HL-60/S4 treated with phorbol 12-myristate 13-acetate at 8.2 ng/mL for 4 days and 3 days (cell line): ENCODE measurements at regions not wholly inside any gene's neighbourhood (a gene's known extent, or its start where the extent isn't known, plus 50 kb on each side); places are given as distances from the start of the nearest gene placed in this dataset.

ENCODE experiments used
- in situ Hi-C: fragments of 300-500 bp; cut with MboI; formaldehyde crosslinking; loops from 2 replicates; pipeline ENCODE4 v1.15.0; 2022; ENCODE audit warnings: low sequenced_read_pairs

DNA sequence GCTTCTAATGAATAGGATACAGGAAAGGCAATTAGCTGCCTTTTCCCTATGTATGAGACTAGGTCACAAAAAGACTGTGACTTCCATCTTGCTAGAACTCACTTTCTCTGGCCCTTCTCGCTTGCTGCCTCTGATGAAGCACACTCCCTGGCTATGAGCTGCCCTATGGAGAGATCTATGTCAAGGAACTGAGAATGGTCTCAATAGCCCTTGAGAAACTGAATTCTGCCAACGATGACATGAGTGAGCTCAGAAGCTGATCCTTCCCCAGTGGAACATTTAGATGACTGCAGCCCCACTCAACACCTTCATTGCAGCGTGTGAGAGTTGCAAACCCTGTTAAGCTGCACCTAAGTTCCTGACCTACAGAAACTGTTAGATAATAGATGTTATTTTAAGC is 309.8 kb downstream of the COG6 start:
- in situ Hi-C loops, result no loop called here

DNA sequence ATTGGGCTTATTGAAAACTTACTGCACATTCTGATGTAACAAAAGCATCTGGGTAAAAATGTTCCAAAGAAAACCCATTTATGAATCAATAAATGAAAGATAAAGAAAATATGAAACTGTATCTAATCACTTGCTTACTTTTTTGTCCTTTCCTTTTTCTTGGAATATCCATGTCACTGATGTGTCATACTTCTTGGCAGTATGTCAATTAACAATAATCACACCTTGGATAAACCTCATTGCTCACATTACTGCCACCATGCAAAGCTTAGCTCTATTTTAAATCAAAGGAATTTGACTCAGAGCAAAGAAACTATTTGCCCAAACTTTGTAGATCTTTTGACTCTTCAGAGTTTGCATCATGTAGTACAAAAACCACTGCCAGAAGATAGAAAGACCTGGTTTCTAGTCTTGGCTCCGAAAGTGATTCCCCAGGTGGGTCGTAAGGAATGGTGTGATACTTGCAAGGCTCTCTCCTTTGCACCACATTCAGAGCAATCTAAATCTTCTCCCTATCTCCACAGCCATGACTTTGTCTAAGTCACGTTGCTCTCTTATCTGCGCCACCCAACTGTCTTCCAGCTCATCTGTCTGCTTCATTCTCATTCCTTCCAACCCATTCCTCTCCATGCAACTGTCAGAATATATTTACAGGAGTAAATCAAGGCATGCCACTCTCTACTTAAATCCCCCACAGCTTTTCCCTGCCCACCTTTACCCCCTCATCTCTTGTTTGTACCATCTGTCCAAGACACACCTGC is 311.9 kb downstream of the COG6 start:
- in situ Hi-C loops, result no loop called here

DNA sequence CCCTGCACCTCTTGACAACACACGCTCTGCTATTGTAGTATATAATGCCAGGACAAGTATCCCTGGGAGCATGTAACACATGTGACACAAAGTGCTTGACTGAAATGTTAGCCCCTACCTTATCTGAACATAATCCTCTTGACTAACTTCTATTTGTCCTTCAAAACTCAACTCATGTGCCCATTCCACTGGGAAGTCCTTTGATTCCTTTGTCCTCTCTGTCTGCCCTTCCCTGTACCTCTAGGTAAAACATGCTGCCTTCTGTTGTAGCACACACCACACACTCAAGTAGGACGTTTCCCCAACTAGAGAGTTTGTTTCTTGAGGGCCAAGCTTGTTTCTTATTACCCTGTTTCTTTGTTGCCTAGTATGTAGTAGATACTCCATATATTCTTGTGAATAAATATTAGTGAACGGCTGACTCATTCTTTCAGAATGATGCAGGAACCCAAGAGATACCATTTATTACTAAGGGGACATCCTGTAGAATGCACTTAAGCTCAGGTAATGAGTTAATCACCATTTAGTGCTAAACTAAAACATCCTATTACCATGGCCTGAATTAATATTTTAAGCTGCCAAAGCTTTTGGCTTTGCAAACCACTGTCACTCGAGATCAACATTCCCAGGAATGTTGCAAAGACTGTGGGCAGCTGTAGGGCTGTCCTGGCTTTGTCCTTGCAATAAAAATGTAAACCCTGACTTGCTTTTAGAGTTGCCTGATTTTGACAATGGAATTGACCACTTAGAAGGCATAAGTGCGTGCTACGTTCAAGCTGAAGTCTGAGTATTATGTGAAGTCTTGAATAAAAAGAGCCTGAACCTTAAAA is 313.4 kb downstream of the COG6 start:
- in situ Hi-C loops, result no loop called here

DNA sequence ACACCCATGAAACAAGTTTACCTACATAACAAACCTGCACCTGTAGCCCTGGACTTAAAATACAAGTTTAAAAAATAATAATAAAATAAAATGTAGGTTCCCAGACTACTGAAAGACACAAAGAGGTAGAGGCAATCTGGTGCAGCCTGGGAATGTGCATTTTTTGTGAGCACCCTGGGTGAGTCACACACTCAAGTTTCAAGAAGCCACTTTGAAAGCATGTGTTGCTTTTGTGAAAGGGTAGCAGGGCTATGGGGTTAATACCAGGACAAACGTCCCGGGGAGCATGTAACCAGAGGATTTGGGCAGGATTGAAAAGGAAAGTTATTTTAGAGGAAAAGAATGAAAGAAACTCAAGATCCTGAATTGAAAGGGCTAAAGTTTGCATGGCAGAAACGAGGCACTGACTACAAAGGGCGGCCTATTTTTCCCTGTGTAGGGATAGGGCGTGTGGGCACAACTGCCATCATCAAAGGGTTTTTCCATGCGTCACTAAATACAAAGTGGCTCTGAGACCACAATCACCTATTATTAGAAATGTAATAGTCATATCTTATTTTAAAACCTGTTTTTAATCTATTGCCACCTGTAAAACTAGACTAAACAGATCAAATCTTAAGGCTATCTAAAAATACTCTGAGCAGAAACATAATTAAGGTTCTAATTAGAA is 314.9 kb downstream of the COG6 start:
- in situ Hi-C loops, result no loop called here

DNA sequence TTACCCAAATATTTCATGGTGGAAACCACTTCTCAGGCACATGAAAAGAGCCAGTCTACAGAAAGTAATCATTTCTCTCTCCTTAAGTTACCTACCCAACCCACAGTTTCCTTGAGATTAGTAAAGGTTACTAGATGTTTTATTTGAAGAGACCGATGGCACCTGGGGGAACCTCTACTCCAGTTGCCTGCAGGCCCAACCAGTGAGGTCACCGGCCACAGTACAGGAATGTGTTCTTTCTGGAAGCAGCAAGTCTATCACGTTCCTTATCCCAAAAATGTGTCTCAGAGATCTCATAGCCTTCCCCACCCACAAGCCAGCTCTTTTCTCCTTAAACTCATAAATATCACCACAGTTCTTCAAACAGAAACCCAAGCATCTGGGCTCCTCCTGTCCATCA is 316.1 kb downstream of the COG6 start:
- in situ Hi-C loops, result no loop called here

DNA sequence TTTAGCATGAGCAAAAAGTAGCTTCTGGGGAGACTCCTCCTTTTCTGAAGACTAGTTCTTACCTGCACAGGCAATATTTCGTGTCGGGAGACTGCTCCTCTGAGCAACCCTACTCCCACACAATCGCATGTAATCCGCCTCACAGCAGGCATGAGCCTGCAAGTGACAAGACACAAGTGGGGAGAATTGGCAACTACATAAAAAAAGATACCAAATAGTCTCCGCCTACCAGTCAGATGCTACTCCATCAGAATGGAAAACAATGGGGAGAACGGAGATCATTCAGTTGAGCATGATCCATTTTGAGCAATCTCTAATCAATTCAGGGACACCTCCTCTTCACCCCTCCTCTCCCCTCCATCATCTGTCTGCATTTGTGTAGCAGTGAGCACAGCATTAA is 321.0 kb downstream of the COG6 start:
- in situ Hi-C loops, result no loop called here

DNA sequence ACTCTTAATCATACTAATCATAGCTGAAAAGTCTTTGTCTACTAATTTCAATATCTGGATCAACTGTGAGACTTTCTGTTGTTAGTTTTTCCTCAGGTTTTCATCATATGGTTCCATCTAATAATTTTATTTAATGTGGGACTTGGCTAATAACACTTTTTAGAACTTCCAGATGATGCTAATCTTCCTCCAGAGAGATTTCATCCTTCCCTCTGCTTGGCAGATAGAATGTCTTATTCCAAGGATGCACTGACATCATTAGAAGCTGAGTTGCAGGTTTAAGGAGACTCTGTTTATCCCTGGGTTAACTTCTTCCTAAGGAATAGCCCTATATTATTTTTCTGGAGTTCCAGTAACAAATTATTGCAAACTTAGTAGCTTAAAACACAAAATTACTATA is 325.6 kb downstream of the COG6 start:
- in situ Hi-C loops, result no loop called here

DNA sequence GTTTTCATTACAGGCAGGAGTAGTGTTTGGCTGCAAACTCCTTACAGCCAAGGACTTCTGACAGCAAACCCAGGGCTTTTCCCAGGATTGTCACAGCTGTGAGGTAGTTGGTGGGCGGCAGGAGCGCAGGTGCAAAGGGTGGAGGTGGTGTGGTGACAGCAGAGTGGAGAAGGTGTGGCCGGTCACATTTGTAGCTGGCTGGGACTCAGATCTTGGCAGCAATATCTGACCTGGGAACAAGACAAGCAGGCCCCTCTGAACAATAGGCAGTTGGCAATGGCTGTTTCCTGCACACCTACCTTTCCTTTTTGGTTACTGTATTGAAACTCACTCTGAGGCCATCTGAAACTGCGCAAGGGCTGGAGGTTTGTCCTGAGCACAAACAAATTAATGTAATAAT is 327.3 kb downstream of the COG6 start:
- in situ Hi-C loops, result no loop called here

DNA sequence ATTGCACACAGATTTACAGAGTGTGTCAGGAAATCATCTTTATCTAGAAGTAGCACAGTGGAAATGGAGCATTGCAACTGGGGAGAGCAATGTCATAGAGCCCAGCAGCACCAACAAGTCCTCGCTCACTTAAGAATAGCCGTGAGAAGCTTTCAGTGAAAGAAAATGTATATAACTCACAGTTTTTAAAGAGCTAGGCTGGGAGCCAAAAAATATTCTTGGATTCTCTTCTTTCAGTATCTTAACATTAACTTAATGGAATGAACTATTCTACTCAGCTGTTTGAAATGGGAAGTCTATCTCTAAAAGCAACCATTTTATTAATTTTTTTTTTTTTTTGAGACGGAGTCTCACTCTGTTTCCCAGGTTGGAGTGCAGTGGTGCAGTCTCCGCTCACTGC is 329.6 kb downstream of the COG6 start:
- in situ Hi-C loops, result no loop called here

DNA sequence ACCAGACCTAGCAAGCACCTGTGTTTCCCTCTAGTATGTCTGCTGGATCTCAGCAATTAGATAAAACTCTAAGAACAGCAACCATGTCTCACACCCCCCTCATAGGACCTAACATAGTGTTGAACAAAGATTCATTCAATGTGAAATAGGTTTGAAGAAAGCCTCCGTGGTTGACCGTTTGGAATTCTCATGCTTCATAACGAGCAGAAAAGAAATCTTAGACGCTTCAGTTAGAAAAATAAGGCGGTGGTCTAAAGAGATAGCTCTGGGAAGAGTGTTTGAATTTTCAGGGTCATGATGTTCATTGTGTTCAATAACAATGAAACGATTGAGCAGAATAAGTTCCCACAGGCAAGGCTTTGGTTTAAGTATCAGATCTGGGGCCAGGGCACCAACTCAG is 332.9 kb downstream of the COG6 start:
- in situ Hi-C loops, result no loop called here

DNA sequence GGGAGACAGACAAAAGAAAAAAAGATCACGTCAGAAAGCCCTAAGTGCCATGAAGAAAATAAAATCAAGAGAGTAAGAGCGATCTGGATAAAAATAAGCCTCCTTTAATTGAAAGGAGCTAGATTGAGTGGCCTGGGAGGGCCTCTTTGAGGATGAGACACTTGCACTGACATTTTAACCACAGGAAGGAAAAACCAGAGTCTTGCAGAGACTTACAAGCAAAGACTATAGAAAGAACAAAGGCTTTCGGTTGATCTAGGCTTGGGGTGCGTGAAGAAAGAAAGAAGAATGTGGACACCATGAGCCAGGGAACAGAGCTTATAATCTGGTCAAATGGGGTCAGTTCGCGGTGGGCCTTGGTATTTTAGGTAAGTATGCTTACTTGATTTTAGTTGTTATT is 342.7 kb downstream of the COG6 start:
- in situ Hi-C loops, result no loop called here

DNA sequence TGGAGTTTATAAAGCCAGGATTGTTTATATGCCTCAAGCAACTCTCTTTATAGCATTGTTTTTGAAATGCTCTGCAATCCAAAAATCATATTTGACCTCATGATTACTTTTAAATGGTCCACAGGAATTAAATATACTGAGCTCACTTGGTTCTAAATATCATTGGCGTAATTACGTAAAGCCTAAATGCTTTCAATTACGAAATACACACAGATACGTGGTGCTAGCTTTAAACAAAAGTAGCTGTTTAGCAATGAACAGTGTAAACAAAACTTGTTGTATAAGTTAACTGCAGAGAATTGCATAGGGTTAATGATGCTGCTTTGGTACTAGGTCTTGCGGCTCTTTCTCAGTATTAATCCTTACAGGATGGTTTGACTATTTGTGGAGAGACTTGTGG is 346.6 kb downstream of the COG6 start:
- in situ Hi-C loops, result no loop called here

DNA sequence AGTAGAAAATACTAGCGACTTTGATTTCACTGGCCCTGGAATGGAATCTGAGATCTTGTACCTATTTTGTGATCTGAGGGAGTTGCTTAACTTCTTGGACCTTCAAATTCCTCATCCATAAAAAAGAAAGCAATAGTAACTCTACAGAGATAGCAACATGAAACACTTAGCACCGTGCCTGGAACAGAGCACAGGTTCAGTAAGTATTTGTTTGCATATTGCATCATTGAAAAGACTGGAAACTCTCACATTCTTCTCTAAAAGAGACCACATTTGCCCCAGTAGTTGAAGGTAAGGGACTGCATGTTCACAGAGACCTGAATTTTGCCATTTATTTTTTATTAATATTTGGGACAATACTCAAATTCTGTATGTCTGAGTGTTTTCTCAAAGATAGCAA is 358.1 kb downstream of the COG6 start:
- in situ Hi-C loops, result no loop called here

DNA sequence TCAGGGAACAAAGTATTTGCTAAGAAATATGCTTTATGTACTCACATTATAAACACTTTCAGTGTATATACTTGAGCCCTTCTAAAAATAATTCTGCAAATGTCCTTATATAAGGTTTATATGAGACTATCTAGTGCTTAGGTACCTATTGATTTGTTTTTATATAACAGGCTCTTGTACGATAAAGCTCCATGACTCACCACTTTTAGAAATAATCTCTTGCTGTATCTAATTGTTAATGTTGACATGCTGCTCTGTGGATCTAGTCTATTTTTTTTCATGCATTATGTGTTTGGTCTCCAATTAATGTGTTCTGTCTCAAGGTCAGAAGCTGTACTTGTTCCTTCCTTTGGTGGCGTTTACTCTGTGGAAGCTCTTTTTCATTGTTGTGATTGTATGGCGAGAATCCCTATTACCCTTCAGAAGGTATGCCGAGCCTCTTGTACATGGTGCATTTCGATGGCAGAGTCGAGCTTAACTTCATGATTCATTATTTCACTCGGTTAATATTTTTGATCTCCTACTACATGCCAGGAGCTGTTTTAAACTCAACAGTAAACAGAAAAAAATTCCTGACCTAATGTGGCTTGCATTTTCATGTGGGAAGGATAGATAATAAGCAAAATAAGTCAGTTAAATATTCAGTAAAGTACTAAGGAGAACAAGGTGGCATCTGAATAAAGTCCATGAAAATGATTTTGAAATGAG is 361.6 kb downstream of the COG6 start:
- in situ Hi-C loops, result no loop called here

DNA sequence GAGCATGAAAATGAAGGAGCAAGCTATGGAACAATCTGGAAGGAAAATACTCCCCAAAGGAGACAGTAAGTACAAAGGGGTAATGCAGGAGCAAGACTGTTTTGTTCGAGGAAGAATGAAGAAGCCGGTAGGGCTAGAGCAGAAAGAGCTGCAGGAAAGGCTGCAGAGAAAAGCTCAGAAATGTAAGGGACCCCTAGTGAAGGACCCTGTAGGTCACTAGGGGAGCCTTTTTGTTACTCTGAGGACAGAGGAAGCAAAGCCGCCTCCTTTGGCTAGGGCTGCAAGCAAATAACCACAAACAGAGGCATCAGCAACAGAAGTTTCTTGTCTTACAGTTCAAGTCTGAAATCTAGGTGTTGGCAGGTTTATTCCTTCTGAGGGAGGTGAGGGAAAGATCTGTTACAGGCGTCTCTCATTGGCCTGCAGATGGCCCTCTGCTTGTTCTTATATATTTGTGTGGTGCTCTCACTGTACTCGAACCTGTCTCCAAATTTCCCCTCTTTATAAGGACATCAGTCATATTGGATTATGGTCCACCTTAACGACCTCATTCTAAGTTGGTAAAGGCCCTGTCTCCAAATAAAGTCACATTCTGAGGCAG is 362.3 kb downstream of the COG6 start:
- in situ Hi-C loops, result no loop called here

DNA sequence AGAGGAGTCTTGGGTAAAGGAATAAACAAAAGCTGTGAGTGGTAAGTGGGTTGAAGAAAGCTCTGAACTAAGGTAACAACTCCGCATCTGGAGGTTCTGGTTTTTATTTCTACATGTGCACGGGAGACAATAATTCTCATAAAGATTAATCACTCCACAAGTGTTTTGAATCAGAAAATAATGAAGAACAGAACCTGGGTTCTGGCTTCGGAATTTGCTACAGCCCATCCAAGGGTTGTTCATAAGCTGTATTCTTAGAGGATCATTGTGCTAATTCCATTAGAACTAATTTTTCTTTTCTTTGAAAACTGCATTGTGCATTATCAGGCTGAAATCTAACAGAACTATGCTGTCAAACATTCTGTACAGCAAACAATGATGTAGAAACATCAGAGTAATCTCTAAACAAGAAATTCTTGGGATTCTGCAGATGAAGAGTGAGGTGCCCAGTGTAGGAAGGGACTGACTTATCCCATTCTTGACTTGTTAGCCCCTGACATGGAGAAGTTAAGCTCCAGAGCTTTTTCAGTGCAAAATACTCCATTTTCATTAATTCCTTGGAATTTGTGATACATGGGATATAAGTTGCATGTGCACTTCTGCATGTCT is 368.2 kb downstream of the COG6 start:
- in situ Hi-C loops, result no loop called here

DNA sequence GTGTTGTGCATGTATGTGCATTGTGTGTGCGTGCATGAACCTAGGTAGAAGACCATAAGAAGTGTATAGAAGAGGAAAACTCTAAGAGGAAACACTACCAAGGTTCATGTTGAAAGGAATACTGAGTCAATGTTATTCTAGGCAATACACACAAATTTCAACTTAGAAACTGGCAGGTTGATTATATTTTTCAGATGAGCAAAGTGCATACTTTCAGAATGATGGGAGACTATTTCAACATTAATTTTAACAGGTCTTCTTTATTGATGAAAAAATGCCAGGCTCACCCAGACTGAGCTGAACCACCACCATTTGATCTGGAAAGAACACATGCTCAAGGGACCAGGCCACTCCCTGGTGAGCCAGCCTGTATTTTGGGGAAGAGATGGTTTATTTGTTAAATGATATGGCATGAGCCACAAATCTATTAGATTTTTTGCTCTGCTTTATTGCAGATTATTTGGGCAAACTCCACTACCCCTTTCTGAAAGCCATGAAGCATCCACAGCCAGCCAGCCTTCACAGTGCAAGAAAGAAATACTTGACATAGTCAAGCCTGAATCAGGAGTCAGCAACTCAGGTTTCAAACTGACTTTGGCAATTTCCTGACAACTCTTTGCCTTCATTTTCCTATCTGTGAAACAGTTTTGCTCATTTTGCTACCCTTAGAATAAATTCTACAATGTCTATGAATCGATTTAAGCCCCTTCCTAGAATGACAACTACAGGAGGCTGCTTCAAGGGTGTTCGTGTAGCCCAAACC is 368.9 kb downstream of the COG6 start:
- in situ Hi-C loops, result no loop called here

DNA sequence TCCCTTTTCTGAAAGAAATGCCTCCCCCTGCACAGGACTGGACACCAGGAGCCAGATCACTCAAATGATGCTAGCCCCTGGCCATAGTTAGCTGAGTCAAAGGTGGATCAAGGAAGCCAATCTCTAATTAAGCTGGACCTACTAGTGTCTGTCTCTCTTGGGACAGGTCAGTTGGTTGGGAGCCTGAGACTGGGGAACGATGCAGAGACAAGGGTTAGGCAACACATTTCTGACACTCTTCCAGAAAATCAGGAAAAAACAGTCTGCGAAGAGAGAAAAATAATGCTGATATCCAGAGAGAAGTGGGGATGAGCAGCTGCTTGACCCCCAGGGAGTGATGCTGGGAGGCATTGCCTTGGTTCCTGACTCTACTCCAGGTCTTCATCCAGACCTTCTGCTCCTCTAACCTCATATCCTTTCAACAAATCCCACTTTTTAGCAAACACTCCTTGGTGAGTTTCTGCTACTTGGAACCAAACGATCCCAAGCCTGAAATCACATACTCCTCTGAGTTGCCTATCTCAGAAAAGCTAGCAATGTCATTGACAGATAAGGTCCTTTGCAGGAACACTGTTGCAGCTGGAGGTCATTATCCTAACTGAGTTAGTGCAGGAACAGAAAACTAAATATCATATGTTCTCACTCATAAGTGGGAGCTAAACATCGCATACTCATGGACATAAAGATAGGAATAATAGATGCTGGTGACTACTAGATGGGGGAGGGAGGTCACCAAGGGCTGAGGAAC is 369.7 kb downstream of the COG6 start:
- in situ Hi-C loops, result no loop called here

DNA sequence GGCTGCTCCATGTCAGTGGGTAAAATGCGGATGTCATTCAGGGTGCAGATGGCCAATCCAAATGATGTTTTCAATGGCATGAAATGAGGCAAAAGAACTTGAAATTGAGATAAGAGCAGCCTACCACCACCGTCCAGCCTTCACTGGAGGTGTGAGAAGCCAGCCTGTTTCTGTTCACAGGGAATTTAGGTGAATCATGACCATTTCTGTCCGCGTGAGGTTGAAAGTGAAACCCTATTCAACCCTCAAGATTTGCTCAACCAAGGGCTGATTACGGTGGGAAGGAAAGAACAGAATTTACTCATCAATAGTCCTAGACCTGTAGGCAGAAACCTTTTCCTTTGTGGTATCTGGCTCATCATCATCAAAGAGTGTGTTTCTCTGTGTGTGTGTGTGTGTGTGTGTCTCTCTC is 370.7 kb downstream of the COG6 start:
- in situ Hi-C loops, result no loop called here
